ENCODE measurements at regions not wholly inside any gene's neighbourhood (a gene's known extent, or its start where the extent isn't known, plus 50 kb on each side); places are given as distances from the start of the nearest gene placed in this dataset.

- no peaks in the 10 kb centered on the region for H3K9me3 ChIP-seq
- H3K27ac ChIP-seq = no peak overlapping the region
- no peak for DNase-seq
- no peak overlapping the region for H3K4me3 ChIP-seq
- H3K36me3 ChIP-seq = no peaks in the 10 kb centered on the region
- H3K4me1 ChIP-seq = peaks cover 0 to 10% (median 0%) of the 10 kb centered on the region in 3 donors
- TF ChIP-seq POLR2A (IDR thresholded peaks at IDR 0.05) (no peak), CTCF (IDR thresholded peaks at IDR 0.05) (no peak)
- intact Hi-C loops (cut with DNase I) = no loop called here
- peaks cover 0 to 27% (median 0%) of the 10 kb centered on the region in 4 donors for H3K27me3 ChIP-seq
- WGBS, 2 donors = 29 to 31% methylated on average over 7 of the region's 7 CpGs
Measured at GRCh38 chr11:127247261-127247851, 246.8 kb upstream of the KIRREL3 start.

GRCh38 chr11:127242676-127243075 is 242.1 kb upstream of the KIRREL3 start:
- WGBS, 2 donors = 48 to 58% methylated on average over 2 of the region's 2 CpGs
- no peak for DNase-seq
- intact Hi-C loops (cut with DNase I) = no loop called here

GRCh38 chr11:127238321-127238720 is 237.8 kb upstream of the KIRREL3 start:
- Histone ChIP-seq H3K9me3 (no peaks in the 10 kb centered on the region), H3K27me3 (peaks cover 0 to 18% (median 0%) of the 10 kb centered on the region in 4 donors), H3K27ac (no peak overlapping the region), H3K4me3 (no peak overlapping the region), H3K36me3 (no peaks in the 10 kb centered on the region), H3K4me1 (no peaks in the 10 kb centered on the region)
- intact Hi-C loops (cut with DNase I) = no loop called here
- TF ChIP-seq POLR2A (IDR thresholded peaks at IDR 0.05) (no peak), CTCF (IDR thresholded peaks at IDR 0.05) (no peak)
- WGBS, 2 donors = 52 to 67% methylated on average over 4 of the region's 4 CpGs
- no peak for DNase-seq

More at GRCh38 chr11:127242676-127243075, 242.1 kb upstream of the KIRREL3 start:
- Histone ChIP-seq H3K9me3 (no peaks in the 10 kb centered on the region), H3K36me3 (no peaks in the 10 kb centered on the region), H3K27me3 (peaks cover 0 to 39% (median 0%) of the 10 kb centered on the region in 4 donors), H3K27ac (no peak overlapping the region), H3K4me1 (peaks cover 0 to 10% (median 0%) of the 10 kb centered on the region in 3 donors), H3K4me3 (no peak overlapping the region)
- TF ChIP-seq POLR2A (IDR thresholded peaks at IDR 0.05) = no peak
- no peak for TF ChIP-seq CTCF (IDR thresholded peaks at IDR 0.05)

GRCh38 chr11:127236776-127237175 is 236.2 kb upstream of the KIRREL3 start:
- no peak for DNase-seq
- Histone ChIP-seq H3K27ac (no peak overlapping the region), H3K27me3 (peaks cover 0 to 7% (median 0%) of the 10 kb centered on the region in 4 donors), H3K9me3 (no peaks in the 10 kb centered on the region), H3K4me3 (no peak overlapping the region), H3K4me1 (no peaks in the 10 kb centered on the region), H3K36me3 (no peaks in the 10 kb centered on the region)
- intact Hi-C loops (cut with DNase I) = no loop called here
- 80 to 95% methylated on average over 1 of the region's 1 CpG for WGBS, 2 donors
- TF ChIP-seq CTCF (IDR thresholded peaks at IDR 0.05) = no peak
- TF ChIP-seq POLR2A (IDR thresholded peaks at IDR 0.05) = no peak

- Histone ChIP-seq H3K9me3 (no peaks in the 10 kb centered on the region), H3K27ac (no peak overlapping the region), H3K4me3 (no peak overlapping the region), H3K27me3 (no peaks in the 10 kb centered on the region), H3K36me3 (no peaks in the 10 kb centered on the region), H3K4me1 (no peaks in the 10 kb centered on the region)
- intact Hi-C loops (cut with DNase I) = no loop called here
- WGBS, 2 donors = 43 to 68% methylated on average over 2 to 3 of the region's 3 CpGs
- DNase-seq = no peak
- no peak for TF ChIP-seq POLR2A (IDR thresholded peaks at IDR 0.05)
- TF ChIP-seq CTCF (IDR thresholded peaks at IDR 0.05) = no peak
Measured at GRCh38 chr11:127233998-127234397, 233.4 kb upstream of the KIRREL3 start.
